ENCODE measurements at regions not wholly inside any gene's neighbourhood (a gene's known extent, or its start where the extent isn't known, plus 50 kb on each side); places are given as distances from the start of the nearest gene placed in this dataset.

GRCh38 chr4:126553248-126553647 is 1079.5 kb upstream of the INTU start:
- DNase-seq, result no peak

DNA sequence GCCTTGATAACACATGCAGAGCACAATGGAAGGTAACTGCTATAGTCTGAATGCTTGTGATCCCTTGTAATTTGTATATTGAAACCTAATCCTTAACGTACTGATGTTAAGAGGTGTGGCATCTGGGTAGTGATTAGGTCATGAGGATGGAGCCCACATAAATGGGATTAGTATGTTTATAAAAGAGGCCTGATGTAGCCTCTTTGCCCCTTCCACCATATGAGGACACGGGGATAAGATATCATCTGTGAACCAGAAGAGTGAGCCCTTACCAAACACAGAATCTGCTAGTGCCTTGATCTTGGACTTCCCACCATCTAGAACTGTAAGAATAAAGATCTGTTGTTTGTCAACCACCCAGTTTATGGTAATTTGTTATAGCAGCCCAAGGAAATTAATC is 1074.2 kb upstream of the INTU start:
- no peak for DNase-seq

- DNase-seq, result no peak
Observed at GRCh38 chr4:126559961-126560360, 1072.8 kb upstream of the INTU start.

GRCh38 chr4:126560794-126561193 is 1072.0 kb upstream of the INTU start:
- no peak for DNase-seq

DNA sequence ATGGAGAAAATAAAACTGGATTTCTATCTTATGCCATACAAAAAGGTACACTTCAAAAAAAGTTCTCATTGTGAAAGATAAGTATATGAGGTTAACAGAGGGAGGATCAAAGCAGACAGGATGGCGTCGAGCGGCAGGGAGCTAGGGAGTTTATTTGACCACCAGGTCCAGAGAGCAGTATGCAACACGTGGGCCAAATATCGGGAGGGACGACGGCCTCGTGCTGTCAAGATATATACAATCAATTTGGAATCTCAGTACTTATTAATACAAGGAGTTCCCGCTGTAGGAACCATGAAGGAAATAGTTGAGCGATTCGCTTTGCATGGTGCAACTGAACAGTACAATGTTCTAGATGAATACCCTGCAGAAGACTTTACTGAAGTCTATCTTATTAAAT is 1069.4 kb upstream of the INTU start:
- DNase-seq, result no peak

GRCh38 chr4:126564283-126564854 is 1068.4 kb upstream of the INTU start:
- DNase-seq, result no peak

GRCh38 chr4:126568652-126569570 is 1063.8 kb upstream of the INTU start:
- DNase-seq, result no peak

DNA sequence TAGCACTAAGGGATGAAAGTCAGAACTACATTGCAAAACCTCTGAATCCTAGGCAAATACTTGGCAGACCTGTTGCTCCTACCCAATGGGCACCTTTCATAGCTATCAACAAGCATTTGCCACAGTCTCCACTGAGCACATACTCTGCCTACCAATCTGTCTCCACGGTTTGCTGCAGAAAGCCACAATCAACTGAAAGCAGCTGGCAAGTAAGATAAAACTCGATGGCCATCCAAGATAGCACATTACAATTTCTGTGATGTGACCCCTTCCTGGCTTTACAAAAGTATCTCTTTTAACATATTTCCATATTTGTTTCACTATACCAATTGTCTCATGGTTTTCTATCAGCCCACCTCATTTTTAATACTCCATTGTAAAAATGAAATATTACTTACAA is 1060.5 kb upstream of the INTU start:
- no peak for DNase-seq

- DNase-seq, result no peak
Observed at GRCh38 chr4:126582737-126583136, 1050.0 kb upstream of the INTU start.

GRCh38 chr4:126583509-126583908 is 1049.2 kb upstream of the INTU start:
- no peak for DNase-seq

DNA sequence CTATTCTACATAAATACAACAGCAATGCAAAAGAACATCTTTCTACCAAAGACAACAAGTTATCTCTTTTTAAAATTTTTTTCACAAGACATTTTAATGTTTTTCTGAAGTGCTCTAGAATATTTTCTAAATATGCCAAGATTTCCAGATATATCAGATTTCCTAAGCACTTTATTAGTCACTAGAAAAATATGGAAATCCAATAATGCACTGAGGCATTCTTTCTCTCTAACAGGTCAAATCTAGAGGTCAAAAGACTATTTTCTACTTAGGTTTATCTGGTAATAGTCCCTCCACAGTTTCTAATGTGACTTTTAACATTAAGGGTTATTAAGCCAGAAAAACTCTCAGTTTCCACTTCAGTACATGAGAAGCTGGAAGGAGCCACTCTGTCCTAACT is 1041.2 kb upstream of the INTU start:
- no peak for DNase-seq

DNA sequence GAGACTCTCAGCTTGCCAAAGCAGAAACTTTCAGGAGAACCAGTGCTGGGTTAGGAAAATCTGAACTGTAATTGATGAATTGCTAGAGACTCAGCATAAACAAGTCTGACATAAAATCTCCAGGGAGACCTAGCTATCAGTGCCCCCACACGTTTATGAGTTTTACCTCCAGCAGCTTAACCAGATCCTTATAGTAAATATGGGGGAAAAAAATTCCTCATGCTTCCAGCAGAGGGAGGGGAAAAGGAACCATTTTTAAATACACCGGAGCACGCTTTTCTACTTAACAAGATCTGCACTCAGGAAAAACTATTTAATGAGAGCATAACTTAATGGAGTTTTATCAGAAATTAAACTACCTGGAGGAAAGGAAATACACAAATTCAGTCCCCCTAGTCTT is 1040.7 kb upstream of the INTU start:
- DNase-seq, result no peak

DNA sequence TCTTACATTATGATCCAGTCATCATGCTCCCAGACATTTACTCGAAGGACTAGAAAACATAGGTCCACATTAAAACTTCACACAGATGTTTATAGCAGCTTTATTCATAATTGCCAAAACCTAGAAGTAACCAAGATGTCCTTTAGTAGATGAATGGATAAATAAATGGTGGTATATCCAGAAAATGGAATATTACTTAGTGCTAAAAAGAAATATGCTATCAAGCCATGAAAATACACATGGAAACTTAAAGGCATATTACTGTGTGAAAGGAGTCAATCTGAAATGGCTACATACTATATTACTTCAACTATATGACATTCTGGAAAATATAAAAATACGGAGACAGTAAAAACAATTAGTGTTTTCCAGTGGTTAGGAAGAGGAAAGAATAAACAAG is 1039.1 kb upstream of the INTU start:
- no peak for DNase-seq

GRCh38 chr4:126595643-126596042 is 1037.1 kb upstream of the INTU start:
- no peak for DNase-seq

- DNase-seq, result no peak
Observed at GRCh38 chr4:126599746-126600145, 1033.0 kb upstream of the INTU start.

DNA sequence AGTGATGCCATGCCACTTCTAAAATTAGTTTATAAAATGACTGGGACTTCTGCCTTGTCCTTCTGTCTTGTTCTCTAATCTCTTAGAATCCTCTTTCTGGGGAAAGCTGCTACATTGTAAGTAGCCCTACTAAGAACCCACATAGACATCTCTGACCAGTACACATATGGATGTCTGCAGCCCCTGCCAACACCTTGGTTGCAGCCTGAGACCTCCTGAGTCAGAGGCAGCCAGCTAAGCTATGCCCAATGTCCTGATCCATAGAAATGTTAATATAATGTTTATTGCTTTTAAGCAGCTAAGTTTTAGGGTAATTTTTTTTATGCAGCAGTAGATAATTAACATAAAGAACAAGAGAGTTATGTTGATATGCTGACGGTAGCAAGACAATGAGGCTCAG is 1029.5 kb upstream of the INTU start:
- DNase-seq, result no peak

DNA sequence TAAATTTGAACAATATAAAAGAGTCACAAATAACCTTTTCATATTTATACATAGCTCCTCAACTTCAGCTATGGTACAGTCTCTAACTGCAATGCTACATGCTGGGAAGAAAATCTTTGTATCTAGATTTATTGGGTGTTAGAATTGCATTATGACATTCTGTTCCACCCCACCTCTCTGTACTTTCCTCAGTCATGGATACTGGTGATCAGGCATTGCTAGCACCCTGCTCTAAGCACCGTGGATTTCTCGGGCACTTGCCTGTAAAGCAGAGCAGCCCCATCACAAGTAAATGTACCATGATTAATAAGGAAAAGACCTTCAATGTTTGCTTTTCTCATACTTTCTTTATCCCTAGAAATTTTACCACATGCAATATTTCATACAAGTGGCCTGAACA is 1028.9 kb upstream of the INTU start:
- no peak for DNase-seq

GRCh38 chr4:126604268-126604867 is 1028.4 kb upstream of the INTU start:
- DNase-seq, result no peak

DNA sequence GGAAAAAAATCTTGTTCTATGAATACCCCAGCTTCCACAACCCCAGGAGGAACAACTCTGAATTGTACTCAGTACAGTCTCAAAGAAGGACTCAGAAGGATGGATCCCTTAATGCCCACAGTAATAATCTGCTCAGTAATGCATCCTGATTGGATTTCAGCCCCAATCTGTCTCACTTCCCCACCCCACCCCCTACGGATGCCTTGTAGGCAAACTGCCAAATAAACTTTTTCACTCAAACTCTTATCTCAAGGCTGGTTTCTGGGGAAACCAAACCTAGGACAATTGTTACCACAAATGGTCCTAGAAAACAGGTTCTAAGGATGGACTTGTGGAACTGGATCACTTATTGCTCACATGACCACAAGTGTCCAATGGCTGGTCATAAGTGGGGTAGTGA is 1021.8 kb upstream of the INTU start:
- DNase-seq, result no peak

- no peak for DNase-seq
Observed at GRCh38 chr4:126611900-126612299, 1020.9 kb upstream of the INTU start.

- DNase-seq, result no peak
Observed at GRCh38 chr4:126614356-126614855, 1018.4 kb upstream of the INTU start.

DNA sequence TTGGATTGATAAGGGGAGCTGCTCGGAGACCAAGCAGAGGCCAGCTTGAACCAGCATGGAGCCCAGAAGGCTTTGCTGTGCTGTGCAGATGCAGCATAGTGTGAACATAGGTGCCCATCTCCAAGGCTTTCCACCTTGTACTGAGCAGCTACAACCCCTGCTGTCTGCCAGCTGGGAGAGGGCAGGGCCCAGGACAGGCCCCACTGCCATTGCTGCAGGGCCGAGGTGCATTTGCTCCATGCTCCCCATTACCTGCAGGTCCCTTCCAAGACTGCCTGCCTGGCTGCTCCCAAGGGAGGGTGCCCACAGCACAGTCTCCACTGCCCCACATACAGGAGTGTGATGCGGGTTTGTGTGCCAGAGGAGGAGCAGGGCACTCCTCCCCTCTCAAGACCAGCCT is 1016.0 kb upstream of the INTU start:
- DNase-seq, result no peak

GRCh38 chr4:126627255-126627654 is 1005.5 kb upstream of the INTU start:
- DNase-seq, result no peak

DNA sequence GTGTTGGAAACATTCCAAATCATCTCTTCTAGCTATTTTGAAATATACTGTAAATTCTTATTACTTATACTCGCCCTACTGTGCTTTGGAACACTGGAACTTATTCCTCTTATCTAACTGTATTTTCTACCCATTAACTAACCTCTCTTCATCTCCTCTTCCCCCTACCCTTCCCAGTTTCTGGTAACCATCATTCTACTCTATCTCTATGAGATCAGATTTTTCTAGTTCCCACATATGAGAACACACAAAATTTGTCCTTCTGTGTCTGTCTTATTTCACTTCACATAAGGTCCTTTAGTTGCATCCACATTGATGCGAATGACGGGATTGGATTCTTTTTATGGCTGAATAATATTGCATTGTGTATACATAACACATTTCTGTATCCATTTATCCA is 1003.8 kb upstream of the INTU start:
- no peak for DNase-seq
